ENCODE measurements at regions not wholly inside any gene's neighbourhood (a gene's known extent, or its start where the extent isn't known, plus 50 kb on each side); places are given as distances from the start of the nearest gene placed in this dataset.

GRCh38 chr4:96025011-96025410, 185.1 kb downstream of the PDHA2 start:
- TF ChIP-seq CTCF (IDR thresholded peaks at IDR 0.05 in 4 of 5, conservative IDR thresholded peaks at IDR 0.05 in 1 of 5) (no peak), POLR2A (IDR thresholded peaks at IDR 0.05) (no peak)
